ENCODE measurements at regions not wholly inside any gene's neighbourhood (a gene's known extent, or its start where the extent isn't known, plus 50 kb on each side); places are given as distances from the start of the nearest gene placed in this dataset.

DNA sequence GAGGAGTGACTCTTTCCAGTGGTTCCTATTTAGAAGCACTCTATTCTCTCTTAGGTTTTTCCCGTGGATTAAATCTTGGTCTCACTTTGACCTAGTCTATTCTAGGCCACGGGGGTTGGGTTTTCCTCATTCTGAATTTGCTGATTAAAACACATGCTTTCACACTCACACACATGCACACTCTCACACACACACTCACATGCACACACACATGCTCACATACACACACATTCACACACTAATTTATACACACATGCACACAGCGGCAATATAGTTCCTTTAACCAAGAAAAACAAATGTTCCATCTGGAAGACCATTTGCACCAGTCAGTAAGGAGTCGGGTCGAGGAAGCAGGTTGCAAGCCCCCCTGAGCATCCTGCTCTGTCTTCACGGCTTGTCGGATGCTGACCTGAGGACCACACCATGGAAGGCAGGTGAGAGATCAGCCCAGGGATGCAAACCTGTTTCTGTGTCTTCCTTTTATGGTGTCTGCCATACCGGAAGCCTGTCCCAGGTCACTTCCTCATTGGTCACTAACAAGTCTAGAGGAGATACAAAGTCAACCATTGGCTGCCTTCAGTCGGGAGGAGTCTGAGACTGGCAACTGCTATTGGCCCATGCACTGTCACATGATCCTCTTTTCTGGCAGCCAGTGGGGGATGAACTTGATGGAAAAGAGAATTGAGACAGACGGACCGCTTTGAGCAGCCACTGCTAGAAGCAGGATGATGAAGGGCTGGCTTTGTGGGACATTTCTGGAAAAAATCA is 330.8 kb downstream of the FGFR2 start:
- 95% methylated on average over 11 of the region's 11 CpGs for WGBS, 2 donors
- Histone ChIP-seq H3K27me3 (no peaks in the 10 kb centered on the region), H3K27ac (no peak overlapping the region), H3K36me3 (no peaks in the 10 kb centered on the region), H3K4me3 (replicated peaks in 1 of 3) (no peak overlapping the region), H3K9me3 (no peaks in the 10 kb centered on the region), H3K4me1 (peaks cover 12 to 14% of the 10 kb centered on the region in 2 donors)
- intact Hi-C loops (cut with DNase I) = no loop called here
- TF ChIP-seq, protein P1, sequence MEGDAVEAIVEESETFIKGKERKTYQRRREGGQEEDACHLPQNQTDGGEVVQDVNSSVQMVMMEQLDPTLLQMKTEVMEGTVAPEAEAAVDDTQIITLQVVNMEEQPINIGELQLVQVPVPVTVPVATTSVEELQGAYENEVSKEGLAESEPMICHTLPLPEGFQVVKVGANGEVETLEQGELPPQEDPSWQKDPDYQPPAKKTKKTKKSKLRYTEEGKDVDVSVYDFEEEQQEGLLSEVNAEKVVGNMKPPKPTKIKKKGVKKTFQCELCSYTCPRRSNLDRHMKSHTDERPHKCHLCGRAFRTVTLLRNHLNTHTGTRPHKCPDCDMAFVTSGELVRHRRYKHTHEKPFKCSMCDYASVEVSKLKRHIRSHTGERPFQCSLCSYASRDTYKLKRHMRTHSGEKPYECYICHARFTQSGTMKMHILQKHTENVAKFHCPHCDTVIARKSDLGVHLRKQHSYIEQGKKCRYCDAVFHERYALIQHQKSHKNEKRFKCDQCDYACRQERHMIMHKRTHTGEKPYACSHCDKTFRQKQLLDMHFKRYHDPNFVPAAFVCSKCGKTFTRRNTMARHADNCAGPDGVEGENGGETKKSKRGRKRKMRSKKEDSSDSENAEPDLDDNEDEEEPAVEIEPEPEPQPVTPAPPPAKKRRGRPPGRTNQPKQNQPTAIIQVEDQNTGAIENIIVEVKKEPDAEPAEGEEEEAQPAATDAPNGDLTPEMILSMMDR (IDR thresholded peaks at IDR 0.05) = no peak
- TF ChIP-seq POLR2A (IDR thresholded peaks at IDR 0.05) = no peak
- DNase-seq = no peak

DNA sequence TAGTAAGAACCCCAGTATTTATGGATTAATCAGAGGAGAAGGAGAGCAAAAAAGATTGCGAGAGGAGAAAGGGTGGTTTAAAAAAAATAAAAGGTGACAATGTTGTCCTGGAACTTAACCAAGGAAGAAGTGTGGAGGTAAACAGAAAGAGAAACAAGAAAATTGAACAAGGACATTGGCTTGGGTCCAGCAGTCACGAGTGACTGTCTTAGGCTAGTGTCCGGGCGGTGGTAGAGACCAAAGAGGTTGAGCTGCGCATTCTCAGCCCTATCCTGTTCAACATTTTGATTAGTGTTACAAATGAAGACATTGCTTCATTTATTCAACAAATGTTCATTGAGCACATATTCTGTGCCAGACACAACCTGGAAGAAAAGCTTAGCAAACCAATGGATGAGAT is 329.9 kb downstream of the FGFR2 start:
- 64 to 65% methylated on average over 5 of the region's 5 CpGs for WGBS, 2 donors
- H3K4me1 ChIP-seq = peaks cover 12 to 18% of the 10 kb centered on the region in 2 donors
- no peaks in the 10 kb centered on the region for H3K9me3 ChIP-seq
- no peak for TF ChIP-seq POLR2A (IDR thresholded peaks at IDR 0.05)
- TF ChIP-seq, protein P1 (IDR thresholded peaks at IDR 0.05) = no peak
- no peak overlapping the region for H3K27ac ChIP-seq
- H3K27me3 ChIP-seq = no peaks in the 10 kb centered on the region
- DNase-seq = peak; percentile 71 to 79
- no peaks in the 10 kb centered on the region for H3K36me3 ChIP-seq
- no peak overlapping the region for H3K4me3 ChIP-seq (replicated peaks in 1 of 3)
- intact Hi-C loops (cut with DNase I) = no loop called here

DNA sequence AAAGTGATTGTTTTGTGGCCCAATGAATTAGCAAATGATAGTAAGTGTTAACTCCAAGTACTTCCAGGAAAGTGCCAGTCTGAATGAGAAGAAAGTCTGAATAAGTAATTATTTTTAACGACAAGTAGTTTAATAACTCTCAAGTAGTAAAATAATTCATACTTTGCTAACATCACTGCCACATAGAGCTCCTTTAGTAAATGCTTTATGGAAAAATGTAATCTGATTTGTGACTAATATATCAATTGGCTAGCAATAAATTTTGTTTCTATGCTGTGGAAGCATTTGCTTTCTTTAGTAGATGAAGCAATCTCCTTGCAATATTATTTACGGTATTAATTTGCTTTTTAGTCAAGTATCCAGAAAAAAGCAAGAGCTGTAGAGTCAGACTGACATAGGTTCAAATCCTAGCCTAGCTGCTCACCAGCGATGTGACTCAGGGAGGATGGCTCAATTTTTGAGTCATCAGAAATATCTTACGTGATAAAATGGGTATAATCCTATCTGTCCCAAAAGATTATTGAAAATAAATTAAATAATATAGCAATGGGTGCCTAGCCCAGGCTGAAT is 329.3 kb downstream of the FGFR2 start:
- H3K27ac ChIP-seq = no peak overlapping the region
- DNase-seq = no peak
- intact Hi-C loops (cut with DNase I) = no loop called here
- H3K27me3 ChIP-seq = no peaks in the 10 kb centered on the region
- peaks cover 12 to 19% of the 10 kb centered on the region in 2 donors for H3K4me1 ChIP-seq
- no peaks in the 10 kb centered on the region for H3K36me3 ChIP-seq
- TF ChIP-seq, protein P1 (IDR thresholded peaks at IDR 0.05) = no peak
- no peak for TF ChIP-seq POLR2A (IDR thresholded peaks at IDR 0.05)
- H3K4me3 ChIP-seq (replicated peaks in 1 of 3) = no peak overlapping the region
- 95 to 96% methylated on average over 4 of the region's 4 CpGs for WGBS, 2 donors
- no peaks in the 10 kb centered on the region for H3K9me3 ChIP-seq

DNA sequence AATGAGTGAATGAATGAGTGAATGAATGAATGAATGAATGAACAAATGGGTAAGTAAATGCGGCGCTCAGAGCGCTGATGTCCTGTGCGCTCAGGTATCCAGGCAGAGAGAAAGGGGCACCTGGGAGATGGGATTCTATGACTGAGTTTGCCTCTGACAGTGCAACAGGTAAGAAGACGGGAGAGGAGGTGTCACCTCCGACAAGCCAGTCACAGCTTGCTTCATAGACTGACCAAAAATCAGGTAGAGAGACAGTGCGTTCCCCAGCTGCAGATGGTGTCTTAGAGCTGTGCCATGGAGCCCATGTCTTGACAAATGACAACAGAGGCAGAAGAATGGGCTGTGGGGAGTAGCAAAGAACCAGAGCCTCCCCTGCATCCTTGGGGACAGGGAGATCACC is 327.3 kb downstream of the FGFR2 start:
- intact Hi-C loops (cut with DNase I) = no loop called here
- no peak overlapping the region for H3K4me3 ChIP-seq (replicated peaks in 1 of 3)
- WGBS, 2 donors = 86 to 90% methylated on average over 7 of the region's 7 CpGs
- TF ChIP-seq, protein P1 (IDR thresholded peaks at IDR 0.05) = no peak
- TF ChIP-seq POLR2A (IDR thresholded peaks at IDR 0.05) = no peak
- H3K36me3 ChIP-seq = no peaks in the 10 kb centered on the region
- H3K27ac ChIP-seq = no peak overlapping the region
- no peaks in the 10 kb centered on the region for H3K9me3 ChIP-seq
- no peaks in the 10 kb centered on the region for H3K27me3 ChIP-seq
- peaks cover 4 to 7% of the 10 kb centered on the region in 2 donors for H3K4me1 ChIP-seq
- DNase-seq = no peak

DNA sequence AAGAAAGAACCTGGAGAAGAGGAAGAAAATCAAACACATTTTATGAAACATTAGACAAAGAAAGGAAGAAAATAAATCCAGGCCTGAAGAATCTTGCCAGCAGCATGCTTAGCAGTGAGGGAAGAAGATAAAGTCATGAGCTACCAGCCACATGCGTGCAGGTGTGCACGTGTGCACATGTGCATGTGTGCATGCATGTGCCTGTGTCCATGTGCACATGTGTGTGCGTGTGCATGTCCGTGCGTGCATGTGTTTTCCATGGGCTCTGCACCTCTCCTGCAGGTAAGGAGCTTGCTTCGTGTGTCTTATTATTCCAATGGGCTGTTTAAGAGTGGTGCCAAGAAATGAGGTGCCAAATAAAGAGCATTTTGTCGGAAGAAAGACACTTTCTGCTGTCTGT is 322.2 kb downstream of the FGFR2 start:
- Histone ChIP-seq H3K27ac (peak overlapping the region in 1 of 3 donors; percentile 47), H3K9me3 (no peaks in the 10 kb centered on the region), H3K4me3 (replicated peaks in 1 of 3) (no peak overlapping the region), H3K27me3 (no peaks in the 10 kb centered on the region), H3K4me1 (peaks cover 9 to 18% of the 10 kb centered on the region in 2 donors), H3K36me3 (no peaks in the 10 kb centered on the region)
- 86 to 90% methylated on average over 7 of the region's 7 CpGs for WGBS, 2 donors
- intact Hi-C loops (cut with DNase I) = no loop called here
- DNase-seq = no peak
- TF ChIP-seq POLR2A (IDR thresholded peaks at IDR 0.05) = no peak
- TF ChIP-seq, protein P1 (IDR thresholded peaks at IDR 0.05) = no peak

Data from thyroid gland (tissue), 4 donors.